Right forelimb (tissue), 1 donor: ENCODE measurements at regions not wholly inside any gene's neighbourhood (a gene's known extent, or its start where the extent isn't known, plus 50 kb on each side); places are given as distances from the start of the nearest gene placed in this dataset.
A peak's percentile ranks its signal among the peaks of the same experiment; 100 is the strongest.

Experiments used
- DNase-seq: peaks from one replicate; pipeline ENCODE4 v3.0.0-alpha.2; 2018

DNA sequence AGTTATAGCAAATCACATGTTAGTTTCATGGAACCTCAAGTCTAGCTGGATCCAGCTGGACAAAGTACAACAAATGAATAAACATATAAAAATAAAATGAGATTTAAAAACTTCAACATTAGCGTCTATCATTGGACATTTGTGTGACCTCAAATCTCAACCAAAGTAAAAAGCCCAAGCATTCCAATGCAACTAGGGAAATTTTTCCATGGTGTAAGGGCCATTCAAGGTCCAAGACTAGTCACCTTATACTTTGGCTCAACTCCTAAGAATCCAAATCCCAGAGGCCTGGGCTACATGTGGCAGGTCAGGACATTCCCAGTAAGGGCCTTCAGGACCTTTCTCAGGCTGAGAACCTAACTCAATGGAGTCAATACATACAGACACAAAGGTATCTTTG, 137.4 kb upstream of the DMAC1 start:
- no peak for DNase-seq

DNA sequence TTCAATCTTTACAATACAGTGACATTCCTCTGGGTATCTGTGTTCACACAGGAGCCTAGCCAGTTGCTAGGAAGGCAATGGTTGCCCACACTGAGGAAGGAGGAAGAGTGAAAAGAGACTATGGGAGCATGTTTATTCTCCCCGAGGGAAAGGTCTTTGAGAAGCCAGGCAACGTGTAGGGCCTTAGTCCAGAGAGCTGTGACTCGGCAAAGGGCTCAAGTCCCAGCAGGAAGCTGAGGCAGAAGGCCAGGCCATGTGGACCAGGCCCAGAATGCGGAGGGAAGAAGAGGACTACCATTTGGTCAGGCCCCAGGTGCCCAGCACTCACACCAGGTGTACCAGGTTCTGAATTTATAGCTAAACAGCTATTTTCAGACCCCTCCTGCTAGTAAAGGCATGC, 136.6 kb upstream of the DMAC1 start:
- DNase-seq = no peak

DNA sequence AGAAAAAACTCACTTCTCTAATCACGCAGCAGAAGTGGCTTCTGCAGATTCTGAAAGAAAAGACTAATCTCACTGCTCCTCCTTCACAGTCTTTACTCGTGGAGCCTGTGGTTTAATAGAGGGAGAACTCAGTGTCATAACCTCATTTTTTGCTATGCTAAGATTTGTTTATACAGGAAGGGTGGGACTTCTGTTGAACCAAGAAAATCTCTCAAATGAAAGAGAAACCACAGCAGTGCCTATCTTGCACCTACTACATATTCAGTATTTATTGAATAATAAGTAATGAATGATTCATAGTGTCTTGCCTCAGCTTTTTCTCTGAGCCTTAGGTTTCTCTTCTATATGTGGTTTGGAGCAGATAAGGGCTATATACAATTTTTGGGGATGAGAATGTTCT, 136.1 kb upstream of the DMAC1 start:
- no peak for DNase-seq

DNA sequence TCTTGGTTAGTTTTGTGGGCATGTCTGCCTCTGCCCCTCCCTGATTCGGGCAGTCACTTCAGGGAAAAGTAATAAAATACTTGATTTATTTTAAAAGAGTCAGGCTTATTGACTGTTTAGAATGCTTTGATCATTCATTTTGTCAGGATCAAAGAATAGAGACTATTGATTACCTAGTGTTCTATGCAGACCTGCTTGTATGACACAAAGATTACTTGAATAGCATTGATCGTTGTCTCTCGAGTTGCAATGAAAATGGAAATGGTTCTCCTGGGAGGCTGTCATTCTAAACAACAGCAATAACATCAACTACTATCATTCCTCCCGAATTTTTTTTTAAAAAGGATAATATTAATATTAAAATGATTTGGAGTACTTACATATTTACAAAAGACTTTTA, 133.2 kb upstream of the DMAC1 start:
- no peak for DNase-seq

DNA sequence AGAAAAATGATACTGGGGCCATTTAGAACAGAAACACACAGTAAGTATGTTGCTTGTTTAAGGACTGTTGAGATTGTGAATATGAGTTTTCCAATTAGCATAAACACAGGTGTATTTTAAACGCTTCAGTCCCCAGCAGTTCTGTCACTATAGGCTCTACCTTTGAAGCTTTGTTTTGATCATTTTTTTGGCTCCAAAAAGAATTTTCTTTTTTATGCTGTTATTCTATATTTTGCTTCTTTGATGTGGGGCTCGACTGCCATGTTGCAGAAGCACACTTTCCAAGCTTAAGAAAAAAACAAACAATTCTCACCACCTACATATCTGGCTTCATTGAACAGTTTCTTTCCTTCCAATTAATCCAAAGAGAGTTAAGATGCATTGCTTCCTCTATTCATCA, 131.0 kb upstream of the DMAC1 start:
- DNase-seq = no peak

DNA sequence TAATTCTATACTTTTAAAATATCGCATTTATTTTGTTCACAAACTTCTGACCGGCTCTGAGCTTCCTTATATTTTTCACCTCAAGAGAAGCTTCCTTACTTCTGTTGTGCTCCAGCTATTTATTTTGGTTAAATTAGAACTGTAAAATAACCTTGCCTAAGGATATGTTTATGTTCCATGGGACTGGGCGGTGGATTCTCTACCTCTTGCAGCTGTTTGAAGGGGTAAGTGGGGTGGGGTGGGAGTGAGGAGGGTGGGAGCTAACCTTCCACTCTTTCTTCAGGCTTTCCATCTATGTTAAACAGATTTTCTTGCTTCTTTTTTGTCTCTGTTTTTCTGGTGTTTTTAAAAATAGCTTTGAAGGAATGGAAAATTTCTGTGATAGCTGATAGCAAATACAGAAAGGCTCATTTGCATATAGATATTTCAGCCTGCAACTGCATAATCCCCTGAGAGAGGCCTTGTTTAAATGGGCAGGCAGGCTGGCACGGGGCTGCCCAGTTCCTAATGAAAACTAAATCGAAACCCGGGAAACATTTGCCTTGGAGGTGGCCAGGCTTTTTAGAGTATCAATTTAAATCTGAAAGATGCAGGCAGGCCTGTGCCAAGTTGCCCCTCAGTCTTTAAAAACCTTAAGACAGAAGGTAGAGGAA, 122.1 kb upstream of the DMAC1 start:
- no peak for DNase-seq

DNA sequence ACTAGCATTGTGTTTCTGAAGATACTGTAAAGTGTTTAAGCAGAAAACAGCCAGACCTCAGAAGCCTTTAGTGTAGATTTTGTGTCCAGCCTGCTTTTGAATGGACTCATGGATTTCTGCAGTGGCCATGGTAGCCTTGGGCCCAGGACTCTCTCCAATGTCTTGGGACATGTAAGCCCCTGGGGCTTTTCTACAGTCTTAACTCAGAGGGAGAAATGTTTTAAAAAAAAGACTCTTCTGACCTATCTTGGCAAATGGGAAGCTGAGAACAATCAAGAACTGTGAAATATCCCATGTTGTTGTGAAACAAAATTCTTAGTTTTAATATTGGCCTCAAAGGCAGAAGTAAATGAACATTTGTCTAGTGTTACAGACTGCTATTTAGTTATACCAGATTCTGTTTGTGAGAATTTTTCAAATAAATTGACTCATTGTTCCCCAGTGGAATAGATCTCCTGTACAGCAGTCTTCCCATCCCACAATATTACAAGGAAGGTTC, 112.5 kb upstream of the DMAC1 start:
- no peak for DNase-seq

DNA sequence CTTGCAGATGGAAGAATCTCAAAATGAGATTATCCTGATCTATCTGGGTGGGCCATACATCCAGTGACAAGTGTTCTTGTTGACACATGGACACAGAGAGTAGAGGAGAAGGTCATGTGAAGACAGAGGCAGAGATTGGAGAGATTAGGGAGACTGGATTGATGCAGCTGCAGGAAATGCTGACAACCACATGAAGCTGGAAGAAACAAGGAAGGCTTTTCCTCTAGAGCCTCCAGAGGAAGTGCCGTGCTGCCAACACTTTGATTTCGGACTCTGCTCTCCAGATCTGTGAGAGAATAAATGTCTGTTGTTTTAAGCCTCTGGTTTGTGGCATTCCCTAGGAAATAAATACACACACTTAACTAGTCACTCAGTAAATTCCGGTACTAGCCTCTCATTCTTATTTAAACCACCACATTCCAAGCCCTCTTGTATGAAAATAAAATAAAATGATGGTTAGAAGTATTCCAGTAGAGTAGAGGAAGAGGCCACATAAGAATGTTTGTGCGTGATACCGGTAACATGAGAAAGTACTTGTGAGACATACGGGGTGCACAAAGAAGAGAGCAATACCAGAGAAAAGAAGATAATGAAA, 110.9 kb upstream of the DMAC1 start:
- DNase-seq = peak; percentile 63

DNA sequence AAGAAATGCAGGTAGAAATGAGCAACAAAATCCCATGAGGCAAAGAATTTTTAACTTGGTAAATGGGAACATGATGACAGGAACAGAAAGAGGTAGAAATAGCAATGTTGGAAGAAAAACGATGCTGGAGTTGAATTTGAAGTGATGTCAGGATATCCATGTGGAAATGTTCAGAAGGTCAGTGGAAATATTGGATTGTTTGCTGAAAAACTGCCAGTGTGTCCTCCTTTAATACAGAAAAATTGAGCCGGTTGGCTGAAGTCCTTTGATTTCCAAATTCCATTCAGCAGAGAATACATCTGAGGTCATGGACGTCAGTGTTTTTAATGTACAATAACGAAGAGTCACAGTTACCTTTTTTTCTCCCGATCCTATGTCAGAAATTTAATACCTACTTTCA, 110.0 kb upstream of the DMAC1 start:
- DNase-seq = no peak

DNA sequence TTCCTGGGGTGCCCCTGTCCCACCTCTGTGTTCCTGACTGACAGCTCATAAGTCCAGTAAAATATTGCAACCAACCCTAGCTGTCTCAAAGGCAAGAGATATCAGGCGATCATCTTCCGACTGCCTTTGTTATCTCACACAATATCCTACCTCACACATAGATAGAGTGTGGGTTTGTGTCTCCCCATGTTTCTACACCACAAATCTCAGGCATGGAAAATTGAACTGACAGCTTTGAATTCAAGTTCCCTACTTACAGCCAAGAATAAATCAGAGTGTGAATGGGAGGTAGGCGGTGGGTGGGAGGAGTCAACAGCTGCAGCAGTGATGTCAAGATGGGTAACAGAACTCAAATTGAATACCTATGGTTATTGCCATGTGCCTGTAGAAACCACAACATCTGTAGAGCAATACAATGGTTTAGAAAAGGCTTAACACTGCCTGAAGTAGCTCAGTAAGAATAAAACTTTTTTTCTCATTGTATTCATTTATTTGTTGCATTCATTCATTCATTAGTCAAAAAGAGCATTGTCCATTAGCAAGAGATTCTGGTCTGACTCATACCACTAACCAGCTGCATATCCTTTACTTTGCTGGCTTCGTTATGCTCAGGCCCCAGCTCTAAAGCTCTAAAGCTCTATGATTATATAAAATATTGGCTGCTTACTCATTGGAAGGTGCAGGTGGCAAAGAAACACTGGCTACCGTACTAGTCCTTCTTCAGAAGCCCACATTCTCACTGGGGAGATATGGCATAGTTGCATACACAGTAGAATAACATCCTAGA, 108.2 kb upstream of the DMAC1 start:
- DNase-seq = no peak

DNA sequence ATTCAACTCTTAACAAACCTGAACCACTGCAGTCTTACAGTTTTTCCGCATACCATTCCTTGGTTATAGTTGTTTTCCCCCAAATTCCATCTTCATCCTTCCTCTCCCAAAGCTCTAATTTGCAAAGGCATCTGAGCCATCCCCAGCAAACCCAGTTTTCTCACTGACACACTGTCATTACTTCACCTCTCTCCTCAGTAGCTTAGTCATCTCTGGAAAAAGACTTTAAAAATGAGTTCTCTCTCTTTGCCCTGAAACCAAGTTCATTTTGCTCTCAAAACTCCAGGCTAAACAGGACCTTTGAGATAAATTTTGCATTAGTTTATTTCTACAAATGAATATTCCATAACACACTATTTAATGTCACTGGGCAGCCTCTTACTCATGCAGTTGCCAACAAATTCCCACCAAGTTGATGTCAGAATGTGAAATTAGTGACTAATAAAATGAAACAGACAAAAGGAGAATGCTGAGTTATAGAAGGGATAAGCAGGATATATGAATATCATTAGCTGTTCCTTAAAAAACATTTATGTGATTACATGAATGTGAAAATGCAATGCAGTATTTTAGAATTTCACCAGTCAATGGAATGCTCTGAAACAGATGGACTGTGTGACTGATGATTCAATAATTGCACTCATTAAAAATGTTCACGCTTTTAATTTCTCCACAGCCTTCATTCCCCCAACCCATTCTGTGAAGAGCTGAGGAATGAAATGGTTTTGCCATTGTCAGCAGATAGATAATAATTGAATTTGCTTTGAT, 107.4 kb upstream of the DMAC1 start:
- DNase-seq = no peak

DNA sequence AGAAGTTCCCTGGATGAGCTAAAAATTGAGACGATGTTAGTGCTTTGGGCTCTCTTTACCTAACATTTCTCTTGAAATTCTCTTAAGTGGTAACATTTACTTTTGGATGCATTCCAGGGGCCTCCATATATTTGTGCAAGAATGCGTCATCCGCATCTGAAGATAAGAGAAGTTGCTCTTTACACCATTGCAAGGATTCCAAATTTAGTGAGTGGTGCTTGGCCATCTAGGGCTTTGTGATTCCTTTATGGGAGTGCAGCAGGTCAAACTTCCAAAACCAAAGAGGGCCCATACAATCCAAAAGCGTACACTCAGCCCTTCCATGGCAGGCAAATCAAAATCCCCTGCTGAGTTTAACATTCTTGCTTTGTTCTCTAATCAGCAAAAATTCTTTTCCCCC, 102.0 kb upstream of the DMAC1 start:
- DNase-seq = no peak

DNA sequence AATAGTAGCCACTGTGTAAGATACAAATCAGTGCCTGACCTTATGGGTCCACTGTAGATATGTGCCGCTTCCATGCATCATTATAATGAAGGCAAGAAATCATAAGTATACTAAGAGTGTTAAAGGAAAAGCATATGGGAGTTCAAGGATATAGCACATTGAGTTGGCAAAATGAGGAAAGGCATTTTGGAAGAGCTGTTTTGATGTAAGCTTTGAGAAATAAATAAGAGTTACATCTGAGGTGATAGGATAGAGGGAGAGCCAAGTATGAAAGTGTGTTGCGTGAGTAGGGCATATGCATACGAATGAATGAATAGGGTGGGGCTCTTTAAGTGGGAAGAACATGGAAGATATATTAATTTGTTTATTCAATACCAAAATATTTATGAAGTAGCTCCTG, 101.0 kb upstream of the DMAC1 start:
- DNase-seq = no peak

DNA sequence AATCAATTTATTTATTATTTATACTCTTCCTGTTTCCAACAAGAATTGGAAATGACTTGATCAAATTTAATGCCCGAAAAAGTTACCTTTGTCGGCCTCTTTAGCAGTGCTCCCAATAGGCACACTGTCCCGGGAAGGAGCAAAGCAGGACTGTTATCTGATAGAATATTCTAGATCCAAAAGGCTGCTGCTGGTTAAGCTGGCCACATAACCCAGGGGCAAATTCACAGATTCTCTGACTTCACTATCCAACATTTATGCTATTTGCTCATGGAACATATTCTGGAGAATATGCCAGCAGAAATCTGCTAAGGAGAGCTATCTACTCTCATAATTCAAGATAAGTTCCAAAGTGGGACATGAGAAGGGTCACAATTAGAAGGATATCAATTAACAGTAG, 100.2 kb upstream of the DMAC1 start:
- no peak for DNase-seq

DNA sequence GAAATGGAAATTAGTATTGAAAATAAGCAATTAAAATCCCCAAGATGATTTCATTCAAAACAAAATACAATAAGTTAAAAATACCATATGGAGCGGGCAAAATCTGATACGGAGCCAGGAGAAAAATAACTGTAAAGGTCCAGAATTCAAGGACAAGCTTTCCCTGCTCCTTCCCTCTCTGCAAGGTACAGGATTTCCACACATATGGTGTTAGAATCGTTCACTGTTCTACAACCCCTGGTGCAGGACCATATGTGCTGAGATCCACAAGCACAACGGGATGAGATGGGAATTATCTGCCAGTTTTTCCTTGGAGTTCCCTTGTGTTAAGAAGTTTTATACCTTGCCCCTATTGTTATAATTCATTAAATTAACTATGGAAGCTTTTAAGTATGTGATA, 94.7 kb upstream of the DMAC1 start:
- no peak for DNase-seq

DNA sequence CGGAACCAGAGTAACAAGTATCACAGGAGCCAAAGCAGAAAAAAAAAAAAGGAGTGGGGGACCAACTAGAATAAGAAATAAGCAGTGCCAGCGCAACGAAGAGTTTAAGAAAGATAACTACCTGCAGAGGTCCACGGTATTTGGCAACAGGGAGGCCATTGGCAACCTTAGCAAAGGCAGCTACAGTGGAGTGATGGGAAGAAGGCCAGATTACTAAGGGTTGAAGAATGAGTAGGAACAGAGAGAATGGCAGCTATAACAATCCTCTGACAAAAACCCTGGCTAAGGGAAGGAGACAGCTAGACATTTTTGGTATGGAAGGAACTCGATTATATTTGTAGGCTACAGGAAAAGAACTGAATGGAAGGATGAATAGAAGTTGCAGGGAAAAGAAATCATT, 93.4 kb upstream of the DMAC1 start:
- DNase-seq = no peak

DNA sequence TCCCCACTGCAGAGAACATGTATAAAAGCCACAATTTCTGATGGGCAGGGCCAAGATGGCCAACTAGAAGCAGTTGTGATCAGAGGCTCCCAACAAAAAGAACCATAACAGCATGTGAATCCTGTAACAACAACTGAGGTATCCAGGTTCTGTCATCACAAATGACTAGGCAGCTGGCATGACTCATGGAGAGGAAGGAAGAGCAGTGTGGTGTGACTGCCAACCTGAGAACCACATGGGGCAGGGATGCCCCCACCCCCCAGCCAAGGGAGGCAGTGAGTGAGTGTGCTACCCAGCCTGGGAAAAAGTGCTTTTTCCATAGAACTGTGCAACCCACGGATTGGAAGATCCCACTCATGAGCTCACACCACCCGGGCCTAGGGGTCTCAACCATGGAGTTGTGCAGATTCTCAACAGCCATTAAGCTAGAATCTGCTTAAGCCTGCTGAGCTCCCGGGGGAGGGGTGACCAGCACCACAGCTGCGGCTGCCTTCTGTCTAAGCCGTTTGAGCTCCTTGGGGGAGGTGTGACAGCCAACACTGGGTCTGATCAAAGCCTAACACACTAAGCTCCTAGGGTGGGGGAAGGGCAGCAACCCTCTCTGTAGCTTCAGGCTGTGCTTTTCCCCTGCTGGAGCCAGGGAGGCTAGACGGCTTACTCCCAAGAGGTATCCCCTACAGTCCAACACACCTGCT, 80.1 kb upstream of the DMAC1 start:
- DNase-seq = no peak

DNA sequence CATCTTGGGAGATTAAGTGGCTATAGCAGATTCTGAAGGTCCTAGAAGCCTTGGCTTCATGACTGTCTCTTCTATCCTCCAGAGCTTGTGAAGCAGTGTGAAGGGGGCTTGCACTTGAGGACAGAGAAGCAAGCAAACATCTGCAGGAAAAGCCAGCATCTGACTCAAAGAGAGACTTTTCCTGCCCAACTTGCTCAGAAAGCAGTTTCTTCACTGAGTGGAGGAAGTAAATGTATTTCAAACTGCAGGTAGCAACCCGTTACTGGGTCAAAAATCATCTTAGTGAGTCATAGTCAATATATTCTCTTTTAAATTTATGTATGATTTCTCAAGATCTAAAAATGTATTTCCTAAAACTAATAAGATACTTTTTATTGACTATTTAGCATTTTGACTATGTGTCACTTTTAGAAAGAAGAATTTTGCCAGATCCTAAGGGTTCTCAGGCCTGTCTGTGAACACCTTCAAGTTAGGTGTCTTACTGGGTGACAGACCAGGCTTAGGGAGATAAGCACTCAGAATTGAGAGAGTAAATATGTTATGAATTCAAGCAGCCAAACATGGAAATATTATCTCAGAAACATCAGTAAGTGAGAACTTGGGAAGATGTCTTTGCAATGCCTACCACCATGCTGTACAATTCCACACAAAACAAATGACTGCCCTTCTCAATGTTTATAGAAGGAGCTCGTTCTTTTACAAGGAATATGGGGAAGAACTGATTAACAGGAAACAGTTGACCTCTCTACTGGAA, 72.6 kb upstream of the DMAC1 start:
- DNase-seq = no peak

DNA sequence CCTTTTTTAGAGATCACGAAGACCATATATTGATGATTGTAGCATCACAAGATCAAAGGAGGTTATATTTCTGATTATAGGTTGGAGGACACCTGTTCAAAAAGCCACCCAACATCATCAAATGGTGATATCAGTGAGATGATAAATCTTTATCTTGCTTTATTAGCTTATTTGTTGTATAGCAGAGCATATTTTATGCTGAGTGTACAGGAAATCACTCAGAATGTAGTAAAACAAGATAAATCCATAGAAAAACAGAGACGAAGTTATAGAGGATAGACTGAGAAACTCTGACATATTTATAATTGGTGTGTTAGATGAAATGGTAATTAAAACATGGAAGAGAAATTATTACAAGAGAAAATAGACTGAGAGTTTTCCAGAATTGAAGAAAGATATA, 69.8 kb upstream of the DMAC1 start:
- DNase-seq = no peak

DNA sequence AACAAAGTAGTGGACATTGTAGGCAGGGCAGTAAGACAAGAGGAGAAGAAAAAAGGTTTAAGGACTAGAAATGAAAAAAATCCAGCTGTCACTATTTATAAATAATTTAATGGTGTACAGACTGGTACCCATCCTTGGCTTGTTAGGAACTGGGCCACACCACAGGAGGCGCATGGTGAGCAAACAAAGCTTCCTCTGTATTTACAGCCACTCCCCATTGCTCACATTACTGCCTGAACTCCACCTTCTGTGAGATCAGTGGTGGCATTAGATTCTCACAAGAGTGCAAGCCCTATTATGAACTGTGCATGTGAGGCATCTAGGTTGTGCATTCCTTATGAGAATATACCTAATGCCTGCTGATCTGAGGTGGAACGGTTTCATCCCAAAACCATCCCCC, 62.6 kb upstream of the DMAC1 start:
- no peak for DNase-seq

DNA sequence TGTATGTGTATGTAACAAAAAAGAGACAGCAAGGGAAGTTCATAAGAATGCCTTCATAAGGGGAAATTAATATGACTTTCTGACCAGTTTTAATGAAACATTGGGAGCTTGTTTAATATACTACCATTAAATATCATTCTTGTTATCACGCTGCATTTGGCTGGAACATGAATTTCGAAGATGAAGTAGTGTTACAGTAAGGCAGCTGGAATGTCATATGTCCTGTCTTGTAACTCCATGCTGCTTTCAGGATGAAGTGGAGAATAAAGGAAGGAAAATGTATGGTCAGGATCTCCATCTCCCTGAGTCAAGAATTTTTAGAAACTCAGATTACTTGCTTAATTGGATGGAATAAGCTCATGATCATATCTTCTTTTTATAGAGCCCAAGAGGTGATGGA, 61.5 kb upstream of the DMAC1 start:
- no peak for DNase-seq

DNA sequence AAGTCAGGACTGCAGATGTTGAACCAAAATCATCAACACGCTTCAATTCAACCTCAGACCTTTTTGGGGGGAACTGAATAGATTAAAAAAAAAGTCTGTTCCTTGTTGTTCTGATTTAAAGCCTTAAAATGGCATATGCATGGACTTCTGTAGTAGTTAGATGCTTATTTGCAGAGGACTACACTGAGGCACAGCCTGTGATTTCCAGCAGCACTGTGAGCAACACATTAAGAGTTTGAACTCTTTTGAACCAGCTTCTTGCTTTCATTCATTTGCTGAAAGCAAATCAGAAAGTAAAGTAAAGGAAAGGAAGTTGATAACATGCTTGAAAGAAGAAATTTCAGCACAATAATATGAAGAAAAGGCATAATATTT, 60.7 kb upstream of the DMAC1 start:
- DNase-seq = no peak
